Activated CD4-positive, alpha-beta T cell treated with anti-CD3 and anti-CD28 coated beads, Interleukin-2, amount 10 ng/mL, durations not matched to agents 7 days and 5 days (primary cell): ENCODE measurements at regions not wholly inside any gene's neighbourhood (a gene's known extent, or its start where the extent isn't known, plus 50 kb on each side); places are given as distances from the start of the nearest gene placed in this dataset.

Experiments
- CTCF ChIA-PET: fragments of 350-600 bp; sonication (Branson Sonifier 250); formaldehyde crosslinking; loops from one replicate; lab custom pipeline; 2021; ENCODE audit warnings: antibody characterized with exemption; lab: Charles Lee
- POLR2A ChIA-PET: fragments of 350-600 bp; sonication (Branson Sonifier 250); formaldehyde crosslinking; loops from one replicate; lab custom pipeline; 2021; ENCODE audit warnings: antibody characterized with exemption; lab: Charles Lee
- DNase-seq: peaks from one replicate; pipeline ENCODE4 v3.0.0-alpha.2; 2020
- H3K27ac Mint-ChIP-seq: one replicate; pipeline ENCODE4 v1.8.0; 2021; ENCODE audit warnings: mild to moderate bottlenecking, moderate library complexity, mixed read lengths
- H3K27me3 Mint-ChIP-seq: one replicate; pipeline ENCODE4 v1.8.0; 2021; ENCODE audit warnings: mixed read lengths
- H3K36me3 Mint-ChIP-seq: one replicate; pipeline ENCODE4 v1.8.0; 2021; ENCODE audit warnings: low read depth, mixed read lengths
- H3K4me1 Mint-ChIP-seq: one replicate; pipeline ENCODE4 v1.8.0; 2021; ENCODE audit warnings: mixed read lengths
- H3K4me3 Mint-ChIP-seq: one replicate; pipeline ENCODE4 v1.8.0; 2021; ENCODE audit warnings: mild to moderate bottlenecking, moderate library complexity, mixed read lengths
- H3K9me3 Mint-ChIP-seq: one replicate; pipeline ENCODE4 v1.8.0; 2021; ENCODE audit warnings: mixed read lengths

GRCh38 chr11:106447631-106448191 lies 370.2 kb downstream of the AASDHPPT start:
- H3K9me3 Mint-ChIP-seq: peaks cover 5% of the 10 kb centered on the region
- POLR2A ChIA-PET: no interaction called here
- H3K27me3 Mint-ChIP-seq: no peaks in the 10 kb centered on the region
- CTCF ChIA-PET: no interaction called here
- no peaks in the 10 kb centered on the region for H3K4me1 Mint-ChIP-seq
- DNase-seq: no peak
- no peak overlapping the region for H3K4me3 Mint-ChIP-seq
- H3K36me3 Mint-ChIP-seq: no peaks in the 10 kb centered on the region
- no peak overlapping the region for H3K27ac Mint-ChIP-seq

- no peaks in the 10 kb centered on the region for H3K4me1 Mint-ChIP-seq
- no peaks in the 10 kb centered on the region for H3K27me3 Mint-ChIP-seq
- H3K36me3 Mint-ChIP-seq: no peaks in the 10 kb centered on the region
- ChIA-PET CTCF (no interaction called here), POLR2A (no interaction called here)
- DNase-seq: no peak
- H3K27ac Mint-ChIP-seq: no peak overlapping the region
- H3K4me3 Mint-ChIP-seq: no peak overlapping the region
- H3K9me3 Mint-ChIP-seq: peaks cover 9% of the 10 kb centered on the region
These were observed 372.3 kb downstream of the AASDHPPT start for GRCh38 chr11:106449763-106450162.

- CTCF ChIA-PET: no interaction called here
- DNase-seq: no peak
- H3K9me3 Mint-ChIP-seq: peaks cover 11% of the 10 kb centered on the region
- H3K27me3 Mint-ChIP-seq: no peaks in the 10 kb centered on the region
- no peak overlapping the region for H3K27ac Mint-ChIP-seq
- no peak overlapping the region for H3K4me3 Mint-ChIP-seq
- no peaks in the 10 kb centered on the region for H3K4me1 Mint-ChIP-seq
- POLR2A ChIA-PET: no interaction called here
- no peaks in the 10 kb centered on the region for H3K36me3 Mint-ChIP-seq
These were observed 373.9 kb downstream of the AASDHPPT start for GRCh38 chr11:106451228-106451922.

GRCh38 chr11:106456647-106457046 lies 379.2 kb downstream of the AASDHPPT start:
- H3K36me3 Mint-ChIP-seq: no peaks in the 10 kb centered on the region

GRCh38 chr11:106457727-106458126 lies 380.3 kb downstream of the AASDHPPT start:
- POLR2A ChIA-PET: no interaction called here
- no peaks in the 10 kb centered on the region for H3K4me1 Mint-ChIP-seq
- no peaks in the 10 kb centered on the region for H3K27me3 Mint-ChIP-seq
- CTCF ChIA-PET: no interaction called here
- no peaks in the 10 kb centered on the region for H3K36me3 Mint-ChIP-seq
- H3K4me3 Mint-ChIP-seq: no peak overlapping the region
- H3K27ac Mint-ChIP-seq: no peak overlapping the region
- DNase-seq: no peak
- H3K9me3 Mint-ChIP-seq: peaks cover 6% of the 10 kb centered on the region

More at GRCh38 chr11:106456647-106457046, 379.2 kb downstream of the AASDHPPT start:
- DNase-seq: no peak
- no peaks in the 10 kb centered on the region for H3K27me3 Mint-ChIP-seq
- peaks cover 6% of the 10 kb centered on the region for H3K9me3 Mint-ChIP-seq
- H3K4me1 Mint-ChIP-seq: no peaks in the 10 kb centered on the region
- no peak overlapping the region for H3K4me3 Mint-ChIP-seq
- no peak overlapping the region for H3K27ac Mint-ChIP-seq
- CTCF ChIA-PET: no interaction called here
- POLR2A ChIA-PET: no interaction called here

- H3K27ac Mint-ChIP-seq: no peak overlapping the region
- H3K9me3 Mint-ChIP-seq: peaks cover 6% of the 10 kb centered on the region
- no peak for DNase-seq
- no peak overlapping the region for H3K4me3 Mint-ChIP-seq
- ChIA-PET POLR2A (no interaction called here), CTCF (no interaction called here)
- no peaks in the 10 kb centered on the region for H3K27me3 Mint-ChIP-seq
- no peaks in the 10 kb centered on the region for H3K36me3 Mint-ChIP-seq
- H3K4me1 Mint-ChIP-seq: no peaks in the 10 kb centered on the region
These were observed 381.7 kb downstream of the AASDHPPT start for GRCh38 chr11:106459135-106459534.

- Mint-ChIP-seq H3K27me3 (no peaks in the 10 kb centered on the region), H3K4me3 (no peak overlapping the region), H3K4me1 (no peaks in the 10 kb centered on the region), H3K9me3 (no peaks in the 10 kb centered on the region), H3K36me3 (no peaks in the 10 kb centered on the region), H3K27ac (no peak overlapping the region)
- CTCF ChIA-PET: no interaction called here
- POLR2A ChIA-PET: no interaction called here
- DNase-seq: no peak
These were observed 383.8 kb downstream of the AASDHPPT start for GRCh38 chr11:106461148-106461691.

- Mint-ChIP-seq H3K9me3 (no peaks in the 10 kb centered on the region), H3K4me3 (no peak overlapping the region), H3K27ac (no peak overlapping the region), H3K36me3 (no peaks in the 10 kb centered on the region), H3K27me3 (no peaks in the 10 kb centered on the region), H3K4me1 (no peaks in the 10 kb centered on the region)
- ChIA-PET POLR2A (no interaction called here), CTCF (no interaction called here)
- DNase-seq: no peak
These were observed 384.5 kb downstream of the AASDHPPT start for GRCh38 chr11:106461839-106462545.

- ChIA-PET POLR2A (no interaction called here), CTCF (no interaction called here)
- Mint-ChIP-seq H3K4me1 (no peaks in the 10 kb centered on the region), H3K9me3 (no peaks in the 10 kb centered on the region), H3K36me3 (no peaks in the 10 kb centered on the region), H3K27me3 (no peaks in the 10 kb centered on the region), H3K4me3 (no peak overlapping the region), H3K27ac (no peak overlapping the region)
- no peak for DNase-seq
These were observed 385.7 kb downstream of the AASDHPPT start for GRCh38 chr11:106463154-106463553.

- Mint-ChIP-seq H3K36me3 (no peaks in the 10 kb centered on the region), H3K9me3 (no peaks in the 10 kb centered on the region), H3K27ac (no peak overlapping the region), H3K27me3 (no peaks in the 10 kb centered on the region), H3K4me3 (no peak overlapping the region), H3K4me1 (no peaks in the 10 kb centered on the region)
- ChIA-PET CTCF (no interaction called here), POLR2A (no interaction called here)
- no peak for DNase-seq
These were observed 386.3 kb downstream of the AASDHPPT start for GRCh38 chr11:106463796-106464201.

GRCh38 chr11:106464728-106465127 lies 387.3 kb downstream of the AASDHPPT start:
- Mint-ChIP-seq H3K27ac (no peak overlapping the region), H3K4me1 (no peaks in the 10 kb centered on the region), H3K27me3 (no peaks in the 10 kb centered on the region), H3K9me3 (no peaks in the 10 kb centered on the region), H3K36me3 (no peaks in the 10 kb centered on the region), H3K4me3 (no peak overlapping the region)
- ChIA-PET POLR2A (no interaction called here), CTCF (no interaction called here)
- no peak for DNase-seq

GRCh38 chr11:106466521-106467080 lies 389.1 kb downstream of the AASDHPPT start:
- Mint-ChIP-seq H3K36me3 (no peaks in the 10 kb centered on the region), H3K9me3 (no peaks in the 10 kb centered on the region), H3K4me3 (no peak overlapping the region), H3K4me1 (no peaks in the 10 kb centered on the region), H3K27me3 (no peaks in the 10 kb centered on the region), H3K27ac (no peak overlapping the region)
- DNase-seq: no peak
- ChIA-PET POLR2A (no interaction called here), CTCF (no interaction called here)

- no peak for DNase-seq
- H3K4me3 Mint-ChIP-seq: no peak overlapping the region
- no peak overlapping the region for H3K27ac Mint-ChIP-seq
- ChIA-PET POLR2A (no interaction called here), CTCF (no interaction called here)
- no peaks in the 10 kb centered on the region for H3K36me3 Mint-ChIP-seq
- no peaks in the 10 kb centered on the region for H3K4me1 Mint-ChIP-seq
- no peaks in the 10 kb centered on the region for H3K9me3 Mint-ChIP-seq
- H3K27me3 Mint-ChIP-seq: no peaks in the 10 kb centered on the region
These were observed 390.0 kb downstream of the AASDHPPT start for GRCh38 chr11:106467501-106467900.
